BLaER1 (cell line): ENCODE measurements at regions not wholly inside any gene's neighbourhood (a gene's known extent, or its start where the extent isn't known, plus 50 kb on each side); places are given as distances from the start of the nearest gene placed in this dataset.

Experiments used
- H3K27ac ChIP-seq: shearing (Covaris generic); formaldehyde crosslinking; 2 replicates; pipeline ENCODE4 v1.8.1; 2022
- H3K27me3 ChIP-seq: shearing (Covaris generic); formaldehyde crosslinking; 2 replicates; pipeline ENCODE4 v1.8.1; 2022
- H3K36me3 ChIP-seq: shearing (Covaris generic); formaldehyde crosslinking; 2 replicates; pipeline ENCODE4 v1.8.1; 2022
- H3K4me1 ChIP-seq: shearing (Covaris generic); formaldehyde crosslinking; 2 replicates; pipeline ENCODE4 v1.8.1; 2022
- H3K4me2 ChIP-seq: shearing (Covaris generic); formaldehyde crosslinking; 2 replicates; pipeline ENCODE4 v1.8.1; 2022
- H3K4me3 ChIP-seq: shearing (Covaris generic); formaldehyde crosslinking; 2 replicates; pipeline ENCODE4 v1.8.1; 2022
- H3K9ac ChIP-seq: shearing (Covaris generic); formaldehyde crosslinking; 2 replicates; pipeline ENCODE4 v1.8.1; 2022
- H3K9me3 ChIP-seq: shearing (Covaris generic); formaldehyde crosslinking; 2 replicates; pipeline ENCODE4 v1.8.1; 2022
- H4K20me1 ChIP-seq: shearing (Covaris generic); formaldehyde crosslinking; 2 replicates; pipeline ENCODE4 v1.8.1; 2022
- Cebpa-rat ChIP-seq: shearing (Covaris generic); IDR thresholded peaks from 2 replicates; pipeline ENCODE4 v1.8.1; 2022

- H3K27ac ChIP-seq = no peak overlapping the region
- H3K9ac ChIP-seq = no peak overlapping the region
- no peaks in the 10 kb centered on the region for H3K27me3 ChIP-seq
- peaks cover 82% of the 10 kb centered on the region for H3K4me1 ChIP-seq
- no peak overlapping the region for H3K4me2 ChIP-seq
- H3K36me3 ChIP-seq = no peaks in the 10 kb centered on the region
- TF ChIP-seq Cebpa-rat = no peak
- no peaks in the 10 kb centered on the region for H4K20me1 ChIP-seq
- H3K4me3 ChIP-seq = no peak overlapping the region
- H3K9me3 ChIP-seq = no peaks in the 10 kb centered on the region
These were observed 265.4 kb upstream of the HDAC4 start for GRCh38 chr2:239666053-239666854.

GRCh38 chr2:239664216-239664810, 263.5 kb upstream of the HDAC4 start:
- Histone ChIP-seq H3K36me3 (no peaks in the 10 kb centered on the region), H3K27me3 (no peaks in the 10 kb centered on the region), H3K27ac (no peak overlapping the region; the same call in 1 of the 2 replicates), H3K9ac (0 out of 2 replicates have a peak overlapping the region, but pooled peaks have one; percentile 34), H3K4me2 (peak overlapping the region; percentile 92; the same call in 1 of the 2 replicates), H3K4me3 (no peak overlapping the region), H4K20me1 (no peaks in the 10 kb centered on the region), H3K9me3 (no peaks in the 10 kb centered on the region), H3K4me1 (peaks cover 80% of the 10 kb centered on the region)
- TF ChIP-seq Cebpa-rat = no peak

- no peak for TF ChIP-seq Cebpa-rat
- peak overlapping the region; percentile 34 for H3K9ac ChIP-seq
- H4K20me1 ChIP-seq = no peaks in the 10 kb centered on the region
- peak overlapping the region; percentile 43 for H3K4me3 ChIP-seq
- no peaks in the 10 kb centered on the region for H3K36me3 ChIP-seq
- H3K27me3 ChIP-seq = no peaks in the 10 kb centered on the region
- H3K27ac ChIP-seq = peak overlapping the region; percentile 41
- peaks cover 73% of the 10 kb centered on the region for H3K4me1 ChIP-seq
- peak overlapping the region; percentile 92 for H3K4me2 ChIP-seq
- no peaks in the 10 kb centered on the region for H3K9me3 ChIP-seq
These were observed 262.6 kb upstream of the HDAC4 start for GRCh38 chr2:239663364-239663924.

- Histone ChIP-seq H3K9ac (peak overlapping the region; percentile 34; the same call in 1 of the 2 replicates), H3K9me3 (no peaks in the 10 kb centered on the region), H3K4me2 (peak overlapping the region; percentile 92), H4K20me1 (no peaks in the 10 kb centered on the region), H3K4me3 (peak overlapping the region; percentile 43), H3K27me3 (no peaks in the 10 kb centered on the region), H3K4me1 (peaks cover 64% of the 10 kb centered on the region), H3K27ac (0 out of 2 replicates have a peak overlapping the region, but pooled peaks have one; percentile 41), H3K36me3 (no peaks in the 10 kb centered on the region)
- TF ChIP-seq Cebpa-rat = no peak
These were observed 261.7 kb upstream of the HDAC4 start for GRCh38 chr2:239662413-239663120.

GRCh38 chr2:239661334-239662312, 260.8 kb upstream of the HDAC4 start:
- Histone ChIP-seq H3K36me3 (no peaks in the 10 kb centered on the region), H3K9ac (no peak overlapping the region; the same call in 1 of the 2 replicates), H3K27ac (no peak overlapping the region), H3K4me2 (peak overlapping the region; percentile 92), H4K20me1 (no peaks in the 10 kb centered on the region), H3K4me1 (peaks cover 60% of the 10 kb centered on the region), H3K27me3 (no peaks in the 10 kb centered on the region), H3K9me3 (no peaks in the 10 kb centered on the region), H3K4me3 (no peak overlapping the region)
- no peak for TF ChIP-seq Cebpa-rat

GRCh38 chr2:239660390-239661230, 259.8 kb upstream of the HDAC4 start:
- Histone ChIP-seq H4K20me1 (no peaks in the 10 kb centered on the region), H3K4me3 (no peak overlapping the region), H3K9ac (no peak overlapping the region), H3K27me3 (no peaks in the 10 kb centered on the region), H3K4me1 (peaks cover 55% of the 10 kb centered on the region), H3K36me3 (no peaks in the 10 kb centered on the region), H3K4me2 (peak overlapping the region; percentile 92), H3K27ac (peak overlapping the region; percentile 38), H3K9me3 (no peaks in the 10 kb centered on the region)
- no peak for TF ChIP-seq Cebpa-rat

- Histone ChIP-seq H3K4me1 (peaks cover 40% of the 10 kb centered on the region), H3K9me3 (no peaks in the 10 kb centered on the region), H4K20me1 (no peaks in the 10 kb centered on the region), H3K9ac (no peak overlapping the region), H3K27ac (no peak overlapping the region), H3K4me2 (no peak overlapping the region), H3K27me3 (no peaks in the 10 kb centered on the region), H3K36me3 (no peaks in the 10 kb centered on the region), H3K4me3 (no peak overlapping the region)
- no peak for TF ChIP-seq Cebpa-rat
These were observed 257.2 kb upstream of the HDAC4 start for GRCh38 chr2:239657992-239658391.

GRCh38 chr2:239657236-239657635, 256.4 kb upstream of the HDAC4 start:
- Histone ChIP-seq H3K27me3 (no peaks in the 10 kb centered on the region), H3K9me3 (no peaks in the 10 kb centered on the region), H3K27ac (no peak overlapping the region), H3K4me3 (no peak overlapping the region), H3K4me2 (no peak overlapping the region), H3K4me1 (peaks cover 32% of the 10 kb centered on the region), H4K20me1 (no peaks in the 10 kb centered on the region), H3K9ac (no peak overlapping the region), H3K36me3 (no peaks in the 10 kb centered on the region)
- TF ChIP-seq Cebpa-rat = no peak
